HepG2 (cell line): ENCODE measurements at regions not wholly inside any gene's neighbourhood (a gene's known extent, or its start where the extent isn't known, plus 50 kb on each side); places are given as distances from the start of the nearest gene placed in this dataset.

Source experiments
- AHR ChIP-seq: IDR thresholded peaks from 2 replicates; pipeline ENCODE4 v1.6.1; 2018; ENCODE audit warnings: missing genetic modification reagents, missing compliant biosample characterization
- ATF1 ChIP-seq: IDR thresholded peaks from 2 replicates; pipeline ENCODE4 v1.6.1; 2016; ENCODE audit warnings: mild to moderate bottlenecking, control low read depth
- BORCS8-MEF2B ChIP-seq: sonication (generic); formaldehyde crosslinking; IDR thresholded peaks from 2 replicates; pipeline ENCODE4 v1.8.0; 2022; ENCODE audit warnings: mild to moderate bottlenecking, missing genetic modification reagents
- ESRRA ChIP-seq: sonication (generic); formaldehyde crosslinking; IDR thresholded peaks from 2 replicates; pipeline ENCODE4 v1.5.1; 2020; ENCODE audit warnings: mild to moderate bottlenecking, low read depth, missing genetic modification reagents
- FLYWCH1 ChIP-seq: sonication (generic); formaldehyde crosslinking; IDR thresholded peaks from 2 replicates; pipeline ENCODE4 v1.8.1; 2023; ENCODE audit warnings: mild to moderate bottlenecking, missing genetic modification reagents
- KLF11 ChIP-seq: IDR thresholded peaks from 2 replicates; pipeline ENCODE4 v1.6.1; 2016; ENCODE audit warnings: missing compliant biosample characterization
- KLF16 ChIP-seq, 2 experiments: sonication (generic) in 1 of 2; formaldehyde crosslinking in 1 of 2; IDR thresholded peaks; 2 replicates each; pipeline versions ENCODE4 v1.6.1 to v1.8.0; 2016 to 2023; ENCODE audit warnings: missing genetic modification reagents in 2 of 2, missing compliant biosample characterization in 1 of 2
- MLLT10 ChIP-seq: sonication (generic); formaldehyde crosslinking; IDR thresholded peaks from 2 replicates; pipeline ENCODE4 v1.4.0; 2020; ENCODE audit warnings: missing genetic modification reagents
- MXD4 ChIP-seq: IDR thresholded peaks from 2 replicates; pipeline ENCODE4 v1.6.1; 2016; ENCODE audit warnings: mild to moderate bottlenecking, missing biosample characterization, missing genetic modification reagents
- RBFOX2 ChIP-seq: fragments of 200-400 bp; formaldehyde crosslinking; IDR thresholded peaks from 2 replicates; pipeline ENCODE4 v1.6.1; 2017; ENCODE audit warnings: low read depth, mild to moderate bottlenecking, low read length
- RFXANK ChIP-seq: IDR thresholded peaks from 2 replicates; pipeline ENCODE4 v1.6.1; 2016
- SCMH1 ChIP-seq: sonication (generic); formaldehyde crosslinking; IDR thresholded peaks from 2 replicates; pipeline ENCODE4 v1.9.0; 2021; ENCODE audit warnings: missing genetic modification reagents, mild to moderate bottlenecking, borderline replicate concordance
- ZBTB7B ChIP-seq: sonication (generic); formaldehyde crosslinking; IDR thresholded peaks from 2 replicates; pipeline ENCODE4 v1.4.0; 2020; ENCODE audit warnings: missing genetic modification reagents
- ZNF766 ChIP-seq: sonication (generic); formaldehyde crosslinking; IDR thresholded peaks from 2 replicates; pipeline ENCODE4 v1.5.0; 2020; ENCODE audit warnings: missing genetic modification reagents, borderline replicate concordance
- ZNF776 ChIP-seq: sonication (generic); formaldehyde crosslinking; IDR thresholded peaks from 2 replicates; pipeline ENCODE4 v1.4.0; 2020; ENCODE audit warnings: mild to moderate bottlenecking, missing genetic modification reagents
- TF ChIP-seq, protein P1 (sequence below): IDR thresholded peaks from 2 replicates; pipeline ENCODE4 v1.6.1; 2016; ENCODE audit warnings: mild to moderate bottlenecking
- TF ChIP-seq, protein P2 (sequence below): IDR thresholded peaks from 2 replicates; pipeline ENCODE4 v1.4.0; 2020; ENCODE audit warnings: mild to moderate bottlenecking, missing genetic modification reagents
- TF ChIP-seq, protein P3 (sequence below): sonication (generic); formaldehyde crosslinking; IDR thresholded peaks from 2 replicates; pipeline ENCODE4 v1.5.1; 2020; ENCODE audit warnings: missing genetic modification reagents, mild to moderate bottlenecking, borderline replicate concordance
- TF ChIP-seq, protein P4 (sequence below): sonication (generic); formaldehyde crosslinking; conservative IDR thresholded peaks from 2 replicates; pipeline ENCODE4 v1.4.0; 2020; ENCODE audit warnings: mild to moderate bottlenecking, missing genetic modification reagents, moderate library complexity
- TF ChIP-seq, protein P5 (sequence below): sonication (generic); formaldehyde crosslinking; IDR thresholded peaks from 2 replicates; pipeline ENCODE4 v1.8.1; 2022; ENCODE audit warnings: mild to moderate bottlenecking, missing genetic modification reagents

DNA sequence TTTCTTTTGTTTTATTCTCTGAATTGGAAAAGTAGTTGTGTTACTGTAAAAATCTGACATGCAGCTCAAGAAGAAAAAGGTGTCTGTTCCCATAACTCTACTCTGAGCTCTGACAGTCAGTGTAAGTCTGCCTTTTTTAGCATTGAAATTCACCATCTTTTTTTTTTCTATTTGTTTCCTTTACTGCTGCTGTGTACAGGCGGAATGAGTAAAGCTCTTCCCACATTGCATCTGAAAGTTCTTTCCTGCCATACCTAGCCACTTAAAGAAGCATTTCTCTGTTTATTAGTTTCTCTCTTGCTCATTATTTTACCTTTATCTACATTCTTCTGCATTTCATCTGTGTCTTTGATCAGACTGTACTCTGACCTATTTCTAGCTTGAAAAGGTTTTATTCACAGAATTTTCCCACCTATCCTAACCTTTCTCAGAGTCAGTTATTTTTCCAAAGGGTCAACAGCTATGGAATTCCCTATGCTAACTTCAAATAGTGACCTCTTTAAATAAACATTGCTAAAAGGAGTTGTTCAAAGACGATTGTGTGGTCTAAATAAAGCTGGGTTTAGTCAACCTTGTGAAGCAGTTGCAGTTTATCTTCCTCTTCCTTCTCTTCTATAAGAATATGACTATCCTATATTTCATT is 1303.1 kb upstream of the ZEB2 start (continued):
- TF ChIP-seq, protein P1, sequence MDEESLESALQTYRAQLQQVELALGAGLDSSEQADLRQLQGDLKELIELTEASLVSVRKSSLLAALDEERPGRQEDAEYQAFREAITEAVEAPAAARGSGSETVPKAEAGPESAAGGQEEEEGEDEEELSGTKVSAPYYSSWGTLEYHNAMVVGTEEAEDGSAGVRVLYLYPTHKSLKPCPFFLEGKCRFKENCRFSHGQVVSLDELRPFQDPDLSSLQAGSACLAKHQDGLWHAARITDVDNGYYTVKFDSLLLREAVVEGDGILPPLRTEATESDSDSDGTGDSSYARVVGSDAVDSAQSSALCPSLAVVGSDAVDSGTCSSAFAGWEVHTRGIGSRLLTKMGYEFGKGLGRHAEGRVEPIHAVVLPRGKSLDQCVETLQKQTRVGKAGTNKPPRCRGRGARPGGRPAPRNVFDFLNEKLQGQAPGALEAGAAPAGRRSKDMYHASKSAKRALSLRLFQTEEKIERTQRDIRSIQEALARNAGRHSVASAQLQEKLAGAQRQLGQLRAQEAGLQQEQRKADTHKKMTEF (CRISPR knock-in tag), result peak; percentile 96
- TF ChIP-seq ATF1, result peak; percentile 80
- no peak for TF ChIP-seq ZNF776 (CRISPR knock-in tag)
- TF ChIP-seq RBFOX2, result no peak
- no peak for TF ChIP-seq MXD4
- TF ChIP-seq, protein P2, sequence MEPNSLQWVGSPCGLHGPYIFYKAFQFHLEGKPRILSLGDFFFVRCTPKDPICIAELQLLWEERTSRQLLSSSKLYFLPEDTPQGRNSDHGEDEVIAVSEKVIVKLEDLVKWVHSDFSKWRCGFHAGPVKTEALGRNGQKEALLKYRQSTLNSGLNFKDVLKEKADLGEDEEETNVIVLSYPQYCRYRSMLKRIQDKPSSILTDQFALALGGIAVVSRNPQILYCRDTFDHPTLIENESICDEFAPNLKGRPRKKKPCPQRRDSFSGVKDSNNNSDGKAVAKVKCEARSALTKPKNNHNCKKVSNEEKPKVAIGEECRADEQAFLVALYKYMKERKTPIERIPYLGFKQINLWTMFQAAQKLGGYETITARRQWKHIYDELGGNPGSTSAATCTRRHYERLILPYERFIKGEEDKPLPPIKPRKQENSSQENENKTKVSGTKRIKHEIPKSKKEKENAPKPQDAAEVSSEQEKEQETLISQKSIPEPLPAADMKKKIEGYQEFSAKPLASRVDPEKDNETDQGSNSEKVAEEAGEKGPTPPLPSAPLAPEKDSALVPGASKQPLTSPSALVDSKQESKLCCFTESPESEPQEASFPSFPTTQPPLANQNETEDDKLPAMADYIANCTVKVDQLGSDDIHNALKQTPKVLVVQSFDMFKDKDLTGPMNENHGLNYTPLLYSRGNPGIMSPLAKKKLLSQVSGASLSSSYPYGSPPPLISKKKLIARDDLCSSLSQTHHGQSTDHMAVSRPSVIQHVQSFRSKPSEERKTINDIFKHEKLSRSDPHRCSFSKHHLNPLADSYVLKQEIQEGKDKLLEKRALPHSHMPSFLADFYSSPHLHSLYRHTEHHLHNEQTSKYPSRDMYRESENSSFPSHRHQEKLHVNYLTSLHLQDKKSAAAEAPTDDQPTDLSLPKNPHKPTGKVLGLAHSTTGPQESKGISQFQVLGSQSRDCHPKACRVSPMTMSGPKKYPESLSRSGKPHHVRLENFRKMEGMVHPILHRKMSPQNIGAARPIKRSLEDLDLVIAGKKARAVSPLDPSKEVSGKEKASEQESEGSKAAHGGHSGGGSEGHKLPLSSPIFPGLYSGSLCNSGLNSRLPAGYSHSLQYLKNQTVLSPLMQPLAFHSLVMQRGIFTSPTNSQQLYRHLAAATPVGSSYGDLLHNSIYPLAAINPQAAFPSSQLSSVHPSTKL, result peak; percentile 100
- TF ChIP-seq BORCS8-MEF2B, result no peak
- no peak for TF ChIP-seq AHR (CRISPR knock-in tag)
- TF ChIP-seq, protein P3, sequence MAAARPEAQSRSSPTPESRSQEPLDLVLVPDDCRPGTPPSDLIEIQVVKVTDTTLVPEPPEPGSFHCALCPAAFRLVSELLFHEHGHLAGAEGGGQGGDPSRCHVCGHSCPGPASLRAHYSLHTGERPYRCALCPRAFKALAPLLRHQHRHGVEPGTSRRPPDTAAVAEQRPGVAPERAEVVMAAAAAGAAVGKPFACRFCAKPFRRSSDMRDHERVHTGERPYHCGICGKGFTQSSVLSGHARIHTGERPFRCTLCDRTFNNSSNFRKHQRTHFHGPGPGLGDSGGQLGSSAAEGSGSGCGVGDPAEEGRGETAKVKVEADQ (CRISPR knock-in tag), result 0 out of 2 replicates have a peak, but pooled peaks have one; percentile 59
- no peak for TF ChIP-seq ZNF766
- TF ChIP-seq, protein P4, sequence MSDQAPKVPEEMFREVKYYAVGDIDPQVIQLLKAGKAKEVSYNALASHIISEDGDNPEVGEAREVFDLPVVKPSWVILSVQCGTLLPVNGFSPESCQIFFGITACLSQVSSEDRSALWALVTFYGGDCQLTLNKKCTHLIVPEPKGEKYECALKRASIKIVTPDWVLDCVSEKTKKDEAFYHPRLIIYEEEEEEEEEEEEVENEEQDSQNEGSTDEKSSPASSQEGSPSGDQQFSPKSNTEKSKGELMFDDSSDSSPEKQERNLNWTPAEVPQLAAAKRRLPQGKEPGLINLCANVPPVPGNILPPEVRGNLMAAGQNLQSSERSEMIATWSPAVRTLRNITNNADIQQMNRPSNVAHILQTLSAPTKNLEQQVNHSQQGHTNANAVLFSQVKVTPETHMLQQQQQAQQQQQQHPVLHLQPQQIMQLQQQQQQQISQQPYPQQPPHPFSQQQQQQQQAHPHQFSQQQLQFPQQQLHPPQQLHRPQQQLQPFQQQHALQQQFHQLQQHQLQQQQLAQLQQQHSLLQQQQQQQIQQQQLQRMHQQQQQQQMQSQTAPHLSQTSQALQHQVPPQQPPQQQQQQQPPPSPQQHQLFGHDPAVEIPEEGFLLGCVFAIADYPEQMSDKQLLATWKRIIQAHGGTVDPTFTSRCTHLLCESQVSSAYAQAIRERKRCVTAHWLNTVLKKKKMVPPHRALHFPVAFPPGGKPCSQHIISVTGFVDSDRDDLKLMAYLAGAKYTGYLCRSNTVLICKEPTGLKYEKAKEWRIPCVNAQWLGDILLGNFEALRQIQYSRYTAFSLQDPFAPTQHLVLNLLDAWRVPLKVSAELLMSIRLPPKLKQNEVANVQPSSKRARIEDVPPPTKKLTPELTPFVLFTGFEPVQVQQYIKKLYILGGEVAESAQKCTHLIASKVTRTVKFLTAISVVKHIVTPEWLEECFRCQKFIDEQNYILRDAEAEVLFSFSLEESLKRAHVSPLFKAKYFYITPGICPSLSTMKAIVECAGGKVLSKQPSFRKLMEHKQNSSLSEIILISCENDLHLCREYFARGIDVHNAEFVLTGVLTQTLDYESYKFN (CRISPR knock-in tag), result peak; percentile 97
- TF ChIP-seq KLF16 (CRISPR knock-in tag; IDR thresholded peaks at IDR 0.05), result peak in 1 of 2 experiments; percentile 70; a peak in 1 of 4 replicates
- TF ChIP-seq ESRRA (CRISPR knock-in tag), result no peak
- TF ChIP-seq MLLT10 (CRISPR knock-in tag), result no peak
- no peak for TF ChIP-seq FLYWCH1
- TF ChIP-seq SCMH1 (CRISPR knock-in tag), result no peak
- 0 out of 2 replicates have a peak, but pooled peaks have one; percentile 52 for TF ChIP-seq ZBTB7B
- TF ChIP-seq RFXANK (CRISPR knock-in tag), result no peak
- TF ChIP-seq, protein P5, sequence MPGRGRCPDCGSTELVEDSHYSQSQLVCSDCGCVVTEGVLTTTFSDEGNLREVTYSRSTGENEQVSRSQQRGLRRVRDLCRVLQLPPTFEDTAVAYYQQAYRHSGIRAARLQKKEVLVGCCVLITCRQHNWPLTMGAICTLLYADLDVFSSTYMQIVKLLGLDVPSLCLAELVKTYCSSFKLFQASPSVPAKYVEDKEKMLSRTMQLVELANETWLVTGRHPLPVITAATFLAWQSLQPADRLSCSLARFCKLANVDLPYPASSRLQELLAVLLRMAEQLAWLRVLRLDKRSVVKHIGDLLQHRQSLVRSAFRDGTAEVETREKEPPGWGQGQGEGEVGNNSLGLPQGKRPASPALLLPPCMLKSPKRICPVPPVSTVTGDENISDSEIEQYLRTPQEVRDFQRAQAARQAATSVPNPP (CRISPR knock-in tag), result 0 out of 2 replicates have a peak, but pooled peaks have one; percentile 21
- TF ChIP-seq KLF11 (CRISPR knock-in tag), result peak; percentile 19; the same call in 1 of the 2 replicates
